HCT116 (cell line): ENCODE measurements at regions not wholly inside any gene's neighbourhood (a gene's known extent, or its start where the extent isn't known, plus 50 kb on each side); places are given as distances from the start of the nearest gene placed in this dataset.

Experiments
- CTCF ChIP-seq, 3 experiments: fragments of 200-600 bp in 1 of 3; sonication (generic) in 1 of 3; IDR thresholded peaks in 2 of 3; conservative IDR thresholded peaks in 1 of 3; 2 replicates each; pipeline ENCODE4 v1.5.1; 2012 to 2017; ENCODE audit warnings: low read depth in 2 of 3, low read length in 2 of 3, antibody characterized with exemption in 1 of 3, borderline replicate concordance in 1 of 3, control low read depth in 1 of 3, mild to moderate bottlenecking in 1 of 3, mixed read lengths in 1 of 3, mixed run types in 1 of 3, moderate library complexity in 1 of 3; ENCODE audit not compliant: insufficient read depth in 1 of 3
- EZH2 ChIP-seq: fragments of 200-600 bp; sonication (generic); IDR thresholded peaks from 2 replicates; pipeline ENCODE4 v1.6.1; 2017; ENCODE audit warnings: antibody characterized with exemption, mixed run types
- POLR2A ChIP-seq: IDR thresholded peaks from 2 replicates; pipeline ENCODE4 v1.7.0; 2011; ENCODE audit warnings: borderline replicate concordance; ENCODE audit not compliant: insufficient read depth, insufficient read length; ENCODE audit errors: extremely low read depth
- POLR2AphosphoS5 ChIP-seq: IDR thresholded peaks from 2 replicates; pipeline ENCODE4 v1.6.1; 2011; ENCODE audit warnings: mild to moderate bottlenecking, low read depth, low read length, moderate library complexity
- SIN3A ChIP-seq: IDR thresholded peaks from 2 replicates; pipeline ENCODE4 v1.6.1; 2012; ENCODE audit warnings: low read depth
- SP1 ChIP-seq: IDR thresholded peaks from 2 replicates; pipeline ENCODE4 v1.6.1; 2012; ENCODE audit warnings: low read depth
- YY1 ChIP-seq: IDR thresholded peaks from 2 replicates; pipeline ENCODE4 v1.6.1; 2011; ENCODE audit warnings: low read length, low read depth, moderate library complexity, mild to moderate bottlenecking; ENCODE audit not compliant: insufficient replicate concordance; ENCODE audit errors: extremely low read depth

GRCh38 chr1:80837066-80837465 lies 963.7 kb upstream of the ADGRL2 start:
- no peak for TF ChIP-seq CTCF (IDR thresholded peaks at IDR 0.05 in 2 of 3, conservative IDR thresholded peaks at IDR 0.05 in 1 of 3; ENCODE audit: borderline replicate concordance in 1 of 3, insufficient read depth in 1 of 3, low read depth in 2 of 3, low read length in 2 of 3)
- no peak for TF ChIP-seq YY1
- no peak for TF ChIP-seq EZH2
- TF ChIP-seq POLR2A, result no peak
- TF ChIP-seq POLR2AphosphoS5, result no peak
- TF ChIP-seq SIN3A, result no peak
- TF ChIP-seq SP1, result no peak
